Fibroblast of lung (primary cell): ENCODE measurements at regions not wholly inside any gene's neighbourhood (a gene's known extent, or its start where the extent isn't known, plus 50 kb on each side); places are given as distances from the start of the nearest gene placed in this dataset.

Source experiments
- EZH2 ChIP-seq: IDR thresholded peaks from 2 replicates; pipeline ENCODE4 v1.5.1; 2012; ENCODE audit warnings: low read length, control low read depth, mild to moderate bottlenecking; ENCODE audit errors: missing control alignments
- TF ChIP-seq, protein P1 (sequence below), 2 donors: IDR thresholded peaks in 1 of 2; conservative IDR thresholded peaks in 1 of 2; 1 replicate in 1 of 2; 2 replicates in 1 of 2; pipeline ENCODE4 v1.5.1; 2011 to 2012; ENCODE audit warnings: low read length in 2 of 2, control low read depth in 1 of 2, inconsistent platforms in 1 of 2, low read depth in 1 of 2, mild to moderate bottlenecking in 1 of 2

DNA sequence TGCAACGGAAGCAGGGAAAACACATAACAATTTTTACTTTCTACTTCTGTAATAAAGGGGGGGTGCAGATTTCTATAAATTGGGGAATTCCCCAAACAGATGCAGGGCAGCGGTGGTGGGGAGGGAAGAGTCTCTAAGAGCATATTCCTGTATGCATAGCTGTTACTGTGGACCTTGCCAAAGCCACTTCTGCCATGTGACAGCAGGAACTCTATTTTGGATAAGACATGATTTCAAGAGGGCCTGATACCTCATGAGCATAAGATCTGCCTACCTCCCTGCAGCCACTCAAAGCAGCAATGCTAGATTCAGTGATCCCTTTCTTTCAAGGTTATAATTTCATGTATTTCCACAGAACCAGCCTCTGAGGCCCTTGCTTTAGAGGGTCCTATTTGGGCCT lies 86.2 kb upstream of the CNKSR3 start:
- TF ChIP-seq, protein P1, sequence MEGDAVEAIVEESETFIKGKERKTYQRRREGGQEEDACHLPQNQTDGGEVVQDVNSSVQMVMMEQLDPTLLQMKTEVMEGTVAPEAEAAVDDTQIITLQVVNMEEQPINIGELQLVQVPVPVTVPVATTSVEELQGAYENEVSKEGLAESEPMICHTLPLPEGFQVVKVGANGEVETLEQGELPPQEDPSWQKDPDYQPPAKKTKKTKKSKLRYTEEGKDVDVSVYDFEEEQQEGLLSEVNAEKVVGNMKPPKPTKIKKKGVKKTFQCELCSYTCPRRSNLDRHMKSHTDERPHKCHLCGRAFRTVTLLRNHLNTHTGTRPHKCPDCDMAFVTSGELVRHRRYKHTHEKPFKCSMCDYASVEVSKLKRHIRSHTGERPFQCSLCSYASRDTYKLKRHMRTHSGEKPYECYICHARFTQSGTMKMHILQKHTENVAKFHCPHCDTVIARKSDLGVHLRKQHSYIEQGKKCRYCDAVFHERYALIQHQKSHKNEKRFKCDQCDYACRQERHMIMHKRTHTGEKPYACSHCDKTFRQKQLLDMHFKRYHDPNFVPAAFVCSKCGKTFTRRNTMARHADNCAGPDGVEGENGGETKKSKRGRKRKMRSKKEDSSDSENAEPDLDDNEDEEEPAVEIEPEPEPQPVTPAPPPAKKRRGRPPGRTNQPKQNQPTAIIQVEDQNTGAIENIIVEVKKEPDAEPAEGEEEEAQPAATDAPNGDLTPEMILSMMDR (conservative IDR thresholded peaks at IDR 0.05 in 1 of 2, IDR thresholded peaks at IDR 0.05 in 1 of 2; ENCODE audit: low read depth in 1 of 2, low read length in 2 of 2) = no peak
- no peak for TF ChIP-seq EZH2
